MM.1S (cell line): ENCODE measurements at regions not wholly inside any gene's neighbourhood (a gene's known extent, or its start where the extent isn't known, plus 50 kb on each side); places are given as distances from the start of the nearest gene placed in this dataset.
"Not testable (repeated sequence)": the region's sequence is repeated elsewhere in the genome, so short reads cannot be mapped to it uniquely, and the experiment has no call there.

ENCODE experiments used
- DNase-seq: peaks from one replicate; pipeline ENCODE4 v3.0.0-alpha.2; 2015
- H2AFZ ChIP-seq: fragments of 300-600 bp; sonication (generic); 2 replicates; pipeline ENCODE4 v1.6.0; 2016; ENCODE audit warnings: antibody characterized with exemption, low read length
- H3F3A ChIP-seq: fragments of 300-600 bp; sonication (generic); 2 replicates; pipeline ENCODE4 v1.6.1; 2016; ENCODE audit warnings: mild to moderate bottlenecking, antibody characterized with exemption, low read length, moderate library complexity, mixed read lengths; ENCODE audit not compliant: insufficient read depth
- H3K27ac ChIP-seq: fragments of 300-600 bp; sonication (generic); 2 replicates; pipeline ENCODE4 v1.5.1; 2016; ENCODE audit warnings: mild to moderate bottlenecking, low read length
- H3K27me3 ChIP-seq: fragments of 300-600 bp; sonication (generic); replicated peaks from 2 replicates; pipeline ENCODE4 v1.6.0; 2016; ENCODE audit warnings: low read length; ENCODE audit not compliant: insufficient read depth
- H3K36me3 ChIP-seq: fragments of 300-600 bp; sonication (generic); replicated peaks from 2 replicates; pipeline ENCODE4 v1.6.1; 2016; ENCODE audit warnings: mild to moderate bottlenecking, low read length, mixed read lengths; ENCODE audit not compliant: insufficient read depth
- H3K4me1 ChIP-seq: fragments of 300-600 bp; sonication (generic); 2 replicates; pipeline ENCODE4 v1.6.1; 2016; ENCODE audit warnings: low read length, mixed read lengths
- H3K4me2 ChIP-seq: fragments of 300-600 bp; sonication (generic); 2 replicates; pipeline ENCODE4 v1.6.0; 2016; ENCODE audit warnings: low read depth, low read length
- H3K4me3 ChIP-seq: fragments of 300-600 bp; sonication (generic); 2 replicates; pipeline ENCODE4 v1.5.1; 2016; ENCODE audit warnings: low read length, mixed read lengths
- H3K79me2 ChIP-seq: fragments of 300-600 bp; sonication (generic); 2 replicates; pipeline ENCODE4 v1.6.1; 2016; ENCODE audit warnings: mixed run types, low read length, mixed read lengths
- H3K9ac ChIP-seq: fragments of 300-600 bp; sonication (generic); 2 replicates; pipeline ENCODE4 v1.6.1; 2016; ENCODE audit warnings: low read length, mixed read lengths
- H3K9me2 ChIP-seq: fragments of 300-600 bp; sonication (generic); replicated peaks from 2 replicates; pipeline ENCODE4 v1.6.1; 2016; ENCODE audit warnings: mild to moderate bottlenecking, low read length, mixed read lengths; ENCODE audit not compliant: insufficient read depth
- H3K9me3 ChIP-seq: fragments of 300-600 bp; sonication (generic); replicated peaks from 2 replicates; pipeline ENCODE4 v1.6.1; 2016; ENCODE audit warnings: mild to moderate bottlenecking, low read length, mixed read lengths; ENCODE audit not compliant: insufficient read depth
- H4K20me1 ChIP-seq: fragments of 300-600 bp; sonication (generic); 2 replicates; pipeline ENCODE4 v1.6.1; 2016; ENCODE audit warnings: mild to moderate bottlenecking, low read length, moderate library complexity, mixed read lengths; ENCODE audit not compliant: insufficient read depth
- CTCF ChIP-seq: fragments of 300-600 bp; sonication (generic); IDR thresholded peaks from 2 replicates; pipeline ENCODE4 v1.5.1; 2016; ENCODE audit warnings: antibody characterized with exemption, low read length, mixed read lengths
- EZH2 ChIP-seq: fragments of 300-600 bp; sonication (generic); optimal IDR thresholded peaks from 2 replicates; pipeline ENCODE3; 2017; ENCODE audit warnings: low read depth, mild to moderate bottlenecking, antibody characterized with exemption, low read length, mixed read lengths
- EZH2phosphoT487 ChIP-seq: fragments of 300-600 bp; sonication (generic); IDR thresholded peaks from 2 replicates; pipeline ENCODE4 v1.6.1; 2018; ENCODE audit warnings: antibody characterized with exemption, low read length

DNA sequence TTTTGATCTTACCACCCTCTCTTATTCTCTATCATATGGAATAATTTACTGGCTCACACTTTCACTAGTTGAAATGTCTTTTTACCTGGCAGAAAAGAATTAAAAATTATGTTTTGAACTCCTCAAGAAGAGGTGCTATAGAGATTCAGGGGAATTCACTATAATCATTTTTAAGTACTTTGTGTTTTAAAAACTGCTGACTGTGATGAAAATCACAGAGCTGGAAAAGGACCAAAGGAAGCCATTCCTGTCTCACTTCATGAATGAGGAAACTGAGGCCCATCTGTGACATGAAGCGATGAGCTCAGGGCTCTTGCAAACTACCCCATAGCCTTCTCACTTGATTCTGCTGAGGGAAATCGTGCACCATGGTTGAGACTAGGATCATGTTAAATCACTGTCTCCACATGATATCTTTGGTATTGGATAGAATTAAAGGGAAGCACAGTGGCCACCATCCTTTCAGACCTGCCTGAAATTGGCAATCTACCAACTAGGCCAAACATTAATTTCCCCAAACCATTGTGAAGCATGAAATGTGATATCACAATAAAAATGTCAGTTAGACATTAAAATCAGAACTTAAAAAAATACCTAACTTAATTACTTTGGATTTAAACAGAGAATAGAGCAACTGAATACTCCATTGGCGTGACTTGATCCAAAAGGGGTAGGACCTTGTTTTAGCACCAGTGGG is 141.0 kb downstream of the FZD1 start:
- Histone ChIP-seq H3F3A (no peaks in the 10 kb centered on the region), H3K79me2 (no peaks in the 10 kb centered on the region), H3K9me2 (no peaks in the 10 kb centered on the region), H3K4me3 (no peak overlapping the region), H2AFZ (no peak overlapping the region), H3K27me3 (no peaks in the 10 kb centered on the region), H4K20me1 (no peaks in the 10 kb centered on the region), H3K27ac (no peak overlapping the region), H3K4me1 (no peaks in the 10 kb centered on the region), H3K4me2 (no peak overlapping the region), H3K9ac (no peak overlapping the region), H3K36me3 (no peaks in the 10 kb centered on the region), H3K9me3 (no peaks in the 10 kb centered on the region)
- DNase-seq = no peak
- TF ChIP-seq EZH2 (no peak), CTCF (no peak), EZH2phosphoT487 (no peak)

DNA sequence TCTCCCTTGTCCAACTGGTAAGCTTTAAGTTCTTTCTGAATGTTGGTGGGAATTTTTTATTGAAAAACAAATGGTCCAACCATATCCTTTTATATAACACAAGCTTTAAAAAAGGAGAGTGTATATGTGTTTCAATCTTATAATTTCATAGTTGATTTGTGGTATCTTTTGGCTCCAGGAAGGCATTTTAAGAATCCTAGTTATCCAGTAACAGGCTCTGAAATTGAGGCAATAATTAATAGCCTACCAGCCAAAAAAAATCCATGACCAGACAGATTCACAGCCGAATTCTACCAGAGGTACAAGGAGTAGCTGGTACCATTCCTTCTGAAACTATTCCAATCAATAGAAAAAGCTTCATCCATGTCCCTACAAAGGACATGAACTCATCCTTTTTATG is 141.6 kb downstream of the FZD1 start:
- H3K4me1 ChIP-seq, DNase-seq, H3K4me3 ChIP-seq, H4K20me1 ChIP-seq, H3K9me2 ChIP-seq, H3K27ac ChIP-seq, H3K9ac ChIP-seq, H3K36me3 ChIP-seq, H3K4me2 ChIP-seq, H3K27me3 ChIP-seq, H3F3A ChIP-seq, H2AFZ ChIP-seq, H3K9me3 ChIP-seq, H3K79me2 ChIP-seq: not testable (repeated sequence)

- H3K4me2 ChIP-seq = no peak overlapping the region
- H3F3A ChIP-seq = no peaks in the 10 kb centered on the region
- H3K27ac ChIP-seq = no peak overlapping the region
Observed at GRCh38 chr7:91407942-91408341, 143.7 kb downstream of the FZD1 start.

More at GRCh38 chr7:91407942-91408341, 143.7 kb downstream of the FZD1 start:
- Histone ChIP-seq H3K27me3 (no peaks in the 10 kb centered on the region), H3K9ac (no peak overlapping the region), H3K9me3 (no peaks in the 10 kb centered on the region), H3K36me3 (no peaks in the 10 kb centered on the region), H4K20me1 (no peaks in the 10 kb centered on the region), H3K4me3 (no peak overlapping the region), H2AFZ (no peak overlapping the region), H3K79me2 (no peaks in the 10 kb centered on the region), H3K4me1 (no peaks in the 10 kb centered on the region), H3K9me2 (no peaks in the 10 kb centered on the region)
- TF ChIP-seq EZH2 (no peak), CTCF (no peak), EZH2phosphoT487 (no peak)
- no peak for DNase-seq
